GM23248 (cell line): ENCODE measurements at regions not wholly inside any gene's neighbourhood (a gene's known extent, or its start where the extent isn't known, plus 50 kb on each side); places are given as distances from the start of the nearest gene placed in this dataset.
"Not testable (repeated sequence)": the region's sequence is repeated elsewhere in the genome, so short reads cannot be mapped to it uniquely, and the experiment has no call there.

Experiments used
- DNase-seq: peaks from one replicate; pipeline ENCODE4 v3.0.0-alpha.2; 2015
- H2AFZ ChIP-seq: fragments of 200-600 bp; sonication (generic); 2 replicates; pipeline ENCODE4 v1.6.1; 2016; ENCODE audit warnings: antibody characterized with exemption
- H3F3A ChIP-seq: fragments of 200-600 bp; sonication (generic); 2 replicates; pipeline ENCODE4 v1.6.1; 2016; ENCODE audit warnings: mild to moderate bottlenecking, antibody characterized with exemption, mixed run types; ENCODE audit not compliant: insufficient read depth
- H3K27ac ChIP-seq: fragments of 200-600 bp; sonication (generic); 2 replicates; pipeline ENCODE4 v1.5.1; 2016; ENCODE audit warnings: mild to moderate bottlenecking
- H3K27me3 ChIP-seq: fragments of 200-600 bp; sonication (generic); replicated peaks from 2 replicates; pipeline ENCODE4 v1.6.1; 2016; ENCODE audit warnings: mild to moderate bottlenecking; ENCODE audit not compliant: insufficient read depth
- H3K36me3 ChIP-seq: fragments of 200-600 bp; sonication (generic); 2 replicates; pipeline ENCODE4 v1.6.1; 2016; ENCODE audit warnings: low read depth, mild to moderate bottlenecking
- H3K4me1 ChIP-seq: fragments of 200-600 bp; sonication (generic); 2 replicates; pipeline ENCODE4 v1.6.1; 2016; ENCODE audit warnings: mild to moderate bottlenecking; ENCODE audit not compliant: insufficient read depth
- H3K4me2 ChIP-seq: fragments of 200-600 bp; sonication (generic); one replicate; pipeline ENCODE4 v1.6.1; 2016; ENCODE audit warnings: mild to moderate bottlenecking; ENCODE audit not compliant: unreplicated experiment
- H3K4me3 ChIP-seq: fragments of 200-600 bp; sonication (generic); 2 replicates; pipeline ENCODE4 v1.5.1; 2016; ENCODE audit warnings: mild to moderate bottlenecking
- H3K79me2 ChIP-seq: fragments of 200-600 bp; sonication (generic); 2 replicates; pipeline ENCODE4 v1.6.1; 2016; ENCODE audit warnings: mild to moderate bottlenecking; ENCODE audit not compliant: insufficient read depth
- H3K9ac ChIP-seq: fragments of 200-600 bp; sonication (generic); 2 replicates; pipeline ENCODE4 v1.6.1; 2016; ENCODE audit warnings: mild to moderate bottlenecking
- H3K9me2 ChIP-seq: fragments of 200-600 bp; sonication (generic); 2 replicates; pipeline ENCODE4 v1.6.1; 2016; ENCODE audit warnings: mixed run types, mild to moderate bottlenecking, moderate library complexity; ENCODE audit not compliant: insufficient read depth
- H3K9me3 ChIP-seq: fragments of 200-600 bp; sonication (generic); one replicate; pipeline ENCODE4 v1.6.1; 2017; ENCODE audit warnings: low read depth
- H4K20me1 ChIP-seq: fragments of 200-600 bp; sonication (generic); 2 replicates; pipeline ENCODE4 v1.6.0; 2016; ENCODE audit not compliant: insufficient read depth
- EZH2 ChIP-seq: fragments of 200-600 bp; sonication (generic); IDR thresholded peaks from 2 replicates; pipeline ENCODE4 v1.6.1; 2018; ENCODE audit warnings: antibody characterized with exemption, mild to moderate bottlenecking; ENCODE audit not compliant: insufficient read depth, poor library complexity, severe bottlenecking
- EZH2phosphoT487 ChIP-seq: fragments of 200-600 bp; sonication (generic); IDR thresholded peaks from 2 replicates; pipeline ENCODE4 v1.6.1; 2018; ENCODE audit warnings: antibody characterized with exemption, moderate library complexity, mild to moderate bottlenecking, low read depth; ENCODE audit not compliant: insufficient read depth
- WGBS, 2 experiments: methylation state at CpG; one replicate each; pipeline ENCODE4 v1.1.6; 2015 to 2017; ENCODE audit warnings: low lambda C conversion rate in 2 of 2, low coverage in 1 of 2; ENCODE audit errors: missing lambda C conversion rate in 2 of 2; 5-methylcytosine and 5-hydroxymethylcytosine counted together
- in situ Hi-C: fragments of 300-500 bp; cut with MboI; formaldehyde crosslinking; loops from 2 replicates; pipeline ENCODE4 v1.15.0; 2020

DNA sequence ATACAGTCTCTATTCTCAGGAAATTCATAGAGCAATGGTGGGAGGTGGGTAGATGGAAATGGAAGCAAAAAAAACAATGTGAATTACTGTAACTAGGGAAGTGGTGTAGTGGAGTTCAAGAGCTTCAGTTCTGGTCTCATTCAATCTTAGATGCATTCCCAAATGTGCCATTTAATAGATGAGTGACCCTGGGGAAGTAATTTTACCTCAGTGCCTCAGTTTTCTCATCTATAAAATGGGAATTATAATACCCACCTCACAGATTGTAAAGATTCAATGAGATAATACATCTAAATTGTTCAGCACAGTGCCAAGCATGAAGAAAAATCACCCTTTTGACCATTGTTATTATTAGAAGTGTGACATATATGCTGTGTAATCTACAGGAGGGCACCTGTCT lies 173.1 kb downstream of the SLC38A4 start:
- Histone ChIP-seq H3K27ac (no peak overlapping the region), H3K79me2 (peaks cover under 1% of the 10 kb centered on the region; the same call in 1 of the 2 replicates), H3K27me3 (no peaks in the 10 kb centered on the region), H3K4me1 (peaks cover 8% of the 10 kb centered on the region), H3F3A (peaks cover 3% of the 10 kb centered on the region), H3K4me2 (no peak overlapping the region), H4K20me1 (no peaks in the 10 kb centered on the region), H3K9me2 (no peaks in the 10 kb centered on the region), H3K9ac (no peak overlapping the region), H2AFZ (no peak overlapping the region), H3K4me3 (no peak overlapping the region), H3K9me3 (no peaks in the 10 kb centered on the region), H3K36me3 (no peaks in the 10 kb centered on the region)
- TF ChIP-seq EZH2phosphoT487 (no peak), EZH2 (no peak)
- in situ Hi-C loops, result no loop called here
- no peak for DNase-seq

DNA sequence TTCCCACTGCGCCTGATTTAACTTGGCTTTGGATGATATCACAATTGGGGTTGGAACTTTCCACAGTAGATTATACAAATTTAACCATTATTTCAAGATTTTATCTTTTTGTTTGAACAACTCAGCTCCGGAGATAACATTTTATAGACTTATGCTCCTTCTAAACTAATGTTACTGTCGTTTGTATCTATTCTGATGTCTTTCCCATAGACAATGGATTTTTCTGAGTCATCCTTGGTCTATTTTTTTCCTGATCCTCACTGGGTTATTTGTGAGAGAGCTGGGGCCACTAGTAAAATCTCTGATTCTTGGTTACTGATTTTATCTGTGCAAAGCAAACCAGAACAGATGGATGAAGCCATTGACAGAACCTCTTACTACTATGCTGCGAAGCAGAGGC lies 175.1 kb downstream of the SLC38A4 start:
- TF ChIP-seq EZH2phosphoT487 (no peak), EZH2 (no peak)
- H3K4me3 ChIP-seq, result no peak overlapping the region
- no peaks in the 10 kb centered on the region for H3F3A ChIP-seq
- H2AFZ ChIP-seq, result no peak overlapping the region
- no peaks in the 10 kb centered on the region for H3K79me2 ChIP-seq
- H4K20me1 ChIP-seq, result no peaks in the 10 kb centered on the region
- no peaks in the 10 kb centered on the region for H3K9me3 ChIP-seq
- no peak for DNase-seq
- H3K4me2 ChIP-seq, result no peak overlapping the region
- no peak overlapping the region for H3K27ac ChIP-seq
- in situ Hi-C loops, result no loop called here
- WGBS, 2 experiments, result 80 to 84% methylated on average over 4 of the region's 4 CpGs
- no peaks in the 10 kb centered on the region for H3K4me1 ChIP-seq
- no peaks in the 10 kb centered on the region for H3K27me3 ChIP-seq
- H3K9ac ChIP-seq, result no peak overlapping the region
- H3K36me3 ChIP-seq, result no peaks in the 10 kb centered on the region
- H3K9me2 ChIP-seq, result no peaks in the 10 kb centered on the region

DNA sequence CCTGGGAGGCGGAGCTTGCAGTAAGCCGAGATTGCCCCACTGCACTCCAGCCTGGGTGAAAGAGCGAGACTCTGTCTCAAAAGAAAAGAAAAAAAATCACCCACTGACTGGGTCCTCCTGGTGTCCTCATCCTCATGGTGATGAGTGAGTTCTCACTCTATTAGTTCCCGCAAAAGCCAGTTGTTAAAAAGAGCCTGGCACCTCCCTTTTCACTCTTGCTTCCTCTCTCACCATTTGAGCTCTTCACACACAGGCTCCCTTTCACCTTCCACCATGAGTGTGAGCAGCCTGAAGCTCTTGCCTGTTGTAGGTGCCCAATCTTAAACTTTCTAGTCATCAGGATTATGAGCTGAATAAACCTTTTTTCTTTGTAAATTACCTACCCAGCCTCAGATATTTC lies 176.4 kb downstream of the SLC38A4 start:
- no peaks in the 10 kb centered on the region for H4K20me1 ChIP-seq
- H3K9me2 ChIP-seq, result no peaks in the 10 kb centered on the region
- H3K4me2 ChIP-seq, result no peak overlapping the region
- no peaks in the 10 kb centered on the region for H3F3A ChIP-seq
- WGBS, 2 experiments, result 94 to 99% methylated on average over 4 of the region's 4 CpGs
- in situ Hi-C loops, result no loop called here
- no peaks in the 10 kb centered on the region for H3K4me1 ChIP-seq
- H3K9ac ChIP-seq, result no peak overlapping the region
- no peaks in the 10 kb centered on the region for H3K36me3 ChIP-seq
- no peaks in the 10 kb centered on the region for H3K27me3 ChIP-seq
- H2AFZ ChIP-seq, result no peak overlapping the region
- H3K9me3 ChIP-seq, result no peaks in the 10 kb centered on the region
- TF ChIP-seq EZH2phosphoT487 (no peak), EZH2 (no peak)
- H3K4me3 ChIP-seq, result no peak overlapping the region
- no peaks in the 10 kb centered on the region for H3K79me2 ChIP-seq
- no peak overlapping the region for H3K27ac ChIP-seq
- DNase-seq, result no peak

DNA sequence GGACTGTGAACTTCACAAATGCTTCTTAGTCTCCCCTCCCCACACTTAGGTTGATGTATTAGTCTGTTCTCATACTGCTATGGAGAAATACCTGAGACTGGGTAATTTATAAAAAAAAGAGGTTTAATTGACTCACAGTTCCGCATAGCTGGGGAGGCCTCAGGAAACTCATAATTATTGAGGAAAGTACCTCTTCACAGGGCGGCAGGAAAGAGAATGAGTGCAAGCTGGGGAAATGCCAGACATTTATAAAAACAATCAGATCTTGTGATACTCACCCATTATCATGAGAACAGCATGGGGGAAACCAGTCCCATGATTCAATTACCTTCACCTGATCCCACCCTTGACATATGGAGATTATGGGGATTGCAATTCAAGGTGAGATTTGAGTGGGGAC lies 178.8 kb downstream of the SLC38A4 start:
- H3K4me3 ChIP-seq, result no peak overlapping the region
- H2AFZ ChIP-seq, result no peak overlapping the region
- H4K20me1 ChIP-seq, result no peaks in the 10 kb centered on the region
- TF ChIP-seq EZH2 (no peak), EZH2phosphoT487 (no peak)
- DNase-seq, result no peak
- no peaks in the 10 kb centered on the region for H3K4me1 ChIP-seq
- H3K9ac ChIP-seq, result no peak overlapping the region
- no peaks in the 10 kb centered on the region for H3K27me3 ChIP-seq
- no peak overlapping the region for H3K27ac ChIP-seq
- no peaks in the 10 kb centered on the region for H3F3A ChIP-seq
- no peaks in the 10 kb centered on the region for H3K9me3 ChIP-seq
- in situ Hi-C loops, result no loop called here
- H3K36me3 ChIP-seq, result no peaks in the 10 kb centered on the region
- H3K4me2 ChIP-seq, result no peak overlapping the region
- H3K9me2 ChIP-seq, result no peaks in the 10 kb centered on the region
- H3K79me2 ChIP-seq, result no peaks in the 10 kb centered on the region
- 86 to 92% methylated on average over 2 of the region's 2 CpGs for WGBS, 2 experiments

DNA sequence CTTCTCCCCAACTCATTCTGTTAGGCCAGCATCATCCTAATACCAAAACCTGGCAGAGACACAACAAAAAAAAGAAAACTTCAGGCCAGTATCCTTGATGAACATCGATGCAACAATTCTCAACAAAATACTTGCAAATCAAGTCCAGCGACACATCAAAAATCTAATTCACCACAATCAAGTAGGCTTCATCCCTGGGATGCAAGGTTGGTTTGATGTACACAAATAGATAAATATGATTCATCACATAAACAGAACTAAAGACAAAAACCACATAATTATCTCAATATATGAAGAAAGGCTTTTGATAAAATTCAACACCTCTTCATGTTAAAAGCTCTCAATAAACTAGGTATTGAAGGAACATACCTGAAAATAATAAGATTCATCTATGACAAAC lies 184.1 kb downstream of the SLC38A4 start:
- DNase-seq, H3K36me3 ChIP-seq, H4K20me1 ChIP-seq, in situ Hi-C loops, H3K4me2 ChIP-seq, H2AFZ ChIP-seq, H3K4me3 ChIP-seq, H3K27ac ChIP-seq, H3F3A ChIP-seq, H3K9me3 ChIP-seq, H3K27me3 ChIP-seq, H3K9me2 ChIP-seq, H3K4me1 ChIP-seq, H3K79me2 ChIP-seq, H3K9ac ChIP-seq: not testable (repeated sequence)
- WGBS, 2 experiments, result 93 to 97% methylated on average over 2 of the region's 2 CpGs
